NT2/D1 (cell line): ENCODE measurements at regions not wholly inside any gene's neighbourhood (a gene's known extent, or its start where the extent isn't known, plus 50 kb on each side); places are given as distances from the start of the nearest gene placed in this dataset.

Experiments
- SUZ12 ChIP-seq: IDR thresholded peaks from 2 replicates; pipeline ENCODE4 v1.6.1; 2011; ENCODE audit not compliant: insufficient read length, insufficient read depth; ENCODE audit errors: extremely low read depth
- YY1 ChIP-seq: IDR thresholded peaks from 2 replicates; pipeline ENCODE4 v1.6.1; 2011; ENCODE audit not compliant: insufficient read length, insufficient read depth
- ZNF274 ChIP-seq: IDR thresholded peaks from 2 replicates; pipeline ENCODE4 v1.6.1; 2011; ENCODE audit warnings: mild to moderate bottlenecking, low read depth, low read length

- TF ChIP-seq YY1 (no peak), SUZ12 (no peak), ZNF274 (no peak)
Measured at GRCh38 chr13:100887729-100888151, 213.1 kb upstream of the TMTC4 start.
